ENCODE measurements at regions not wholly inside any gene's neighbourhood (a gene's known extent, or its start where the extent isn't known, plus 50 kb on each side); places are given as distances from the start of the nearest gene placed in this dataset.

DNA sequence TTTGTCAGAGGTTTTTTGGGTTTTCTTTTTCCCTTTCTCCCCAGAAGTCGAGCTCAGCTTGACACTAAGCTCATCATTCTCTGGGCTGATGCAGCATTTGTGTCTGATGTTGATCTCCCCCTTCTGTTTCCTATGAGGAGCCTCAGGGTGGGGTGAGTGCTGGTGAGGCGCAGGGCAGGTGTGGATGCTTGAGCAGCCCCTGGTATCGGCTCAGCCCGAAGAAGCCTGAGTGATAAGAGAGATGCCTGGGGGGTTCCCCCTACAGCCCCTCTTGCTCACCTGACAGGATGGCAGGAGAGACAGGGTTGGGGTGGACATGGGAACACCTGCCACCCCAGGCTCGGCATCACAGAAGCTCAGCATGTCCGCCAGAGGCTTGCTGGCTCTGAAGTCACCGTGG lies 239.0 kb downstream of the RHOU start:
- intact Hi-C loops (cut with DNase I), result no loop called here
- 84 to 87% (median 85%) methylated on average over 7 of the region's 7 CpGs for WGBS, 3 donors
- TF ChIP-seq POLR2A (IDR thresholded peaks at IDR 0.05), result no peak
- TF ChIP-seq, protein P1, sequence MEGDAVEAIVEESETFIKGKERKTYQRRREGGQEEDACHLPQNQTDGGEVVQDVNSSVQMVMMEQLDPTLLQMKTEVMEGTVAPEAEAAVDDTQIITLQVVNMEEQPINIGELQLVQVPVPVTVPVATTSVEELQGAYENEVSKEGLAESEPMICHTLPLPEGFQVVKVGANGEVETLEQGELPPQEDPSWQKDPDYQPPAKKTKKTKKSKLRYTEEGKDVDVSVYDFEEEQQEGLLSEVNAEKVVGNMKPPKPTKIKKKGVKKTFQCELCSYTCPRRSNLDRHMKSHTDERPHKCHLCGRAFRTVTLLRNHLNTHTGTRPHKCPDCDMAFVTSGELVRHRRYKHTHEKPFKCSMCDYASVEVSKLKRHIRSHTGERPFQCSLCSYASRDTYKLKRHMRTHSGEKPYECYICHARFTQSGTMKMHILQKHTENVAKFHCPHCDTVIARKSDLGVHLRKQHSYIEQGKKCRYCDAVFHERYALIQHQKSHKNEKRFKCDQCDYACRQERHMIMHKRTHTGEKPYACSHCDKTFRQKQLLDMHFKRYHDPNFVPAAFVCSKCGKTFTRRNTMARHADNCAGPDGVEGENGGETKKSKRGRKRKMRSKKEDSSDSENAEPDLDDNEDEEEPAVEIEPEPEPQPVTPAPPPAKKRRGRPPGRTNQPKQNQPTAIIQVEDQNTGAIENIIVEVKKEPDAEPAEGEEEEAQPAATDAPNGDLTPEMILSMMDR (IDR thresholded peaks at IDR 0.05), result no peak
- no peak for TF ChIP-seq EP300 (IDR thresholded peaks at IDR 0.05)

DNA sequence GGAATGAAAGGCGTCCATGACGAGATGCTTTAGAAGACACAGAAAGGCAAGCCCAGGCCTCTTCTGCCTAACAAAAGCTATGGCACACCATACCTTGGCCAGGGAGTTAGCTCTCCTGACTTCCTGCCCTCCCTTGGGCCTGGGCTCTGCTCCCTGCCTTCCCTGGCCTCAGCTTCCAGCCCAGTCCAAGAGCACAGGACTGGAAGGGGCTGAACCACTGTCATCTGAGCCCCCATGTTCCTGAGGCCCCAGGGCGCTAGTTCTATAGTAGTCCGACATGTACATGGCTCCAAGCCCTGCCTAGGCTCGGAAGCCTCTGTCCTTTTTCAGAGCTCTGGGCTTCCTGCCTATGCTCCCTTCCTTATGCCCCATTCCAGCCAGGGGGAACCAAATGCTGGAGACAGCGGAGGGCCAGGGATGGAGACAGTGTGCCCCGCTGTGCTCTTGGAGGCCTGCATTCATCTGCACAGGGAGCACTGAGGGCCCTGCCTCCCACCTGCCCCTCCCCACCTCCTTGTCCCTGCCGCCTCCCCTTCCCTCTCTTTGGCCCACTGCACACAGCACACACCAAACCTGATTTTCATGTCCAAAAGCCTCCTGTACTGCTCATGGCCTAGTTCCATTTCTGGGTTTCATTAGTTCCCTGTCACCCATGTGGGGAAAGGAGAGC lies 240.1 kb downstream of the RHOU start:
- 93 to 99% (median 98%) methylated on average over 8 of the region's 8 CpGs for WGBS, 3 donors
- intact Hi-C loops (cut with DNase I), result no loop called here
- TF ChIP-seq POLR2A (IDR thresholded peaks at IDR 0.05) (no peak), EP300 (IDR thresholded peaks at IDR 0.05) (no peak)
- TF ChIP-seq, protein P1 (IDR thresholded peaks at IDR 0.05), result no peak

More for the DNA sequence above, 239.0 kb downstream of the RHOU start:
- Histone ChIP-seq H3K27ac (no peak overlapping the region), H3K4me3 (no peak overlapping the region), H3K4me1 (ENCODE audit: insufficient read depth) (peaks cover 9% of the 10 kb centered on the region), H3K9me3 (no peaks in the 10 kb centered on the region), H3K27me3 (no peaks in the 10 kb centered on the region), H3K36me3 (no peaks in the 10 kb centered on the region)
- peak in 1 of 5 donors; percentile 10 for DNase-seq

DNA sequence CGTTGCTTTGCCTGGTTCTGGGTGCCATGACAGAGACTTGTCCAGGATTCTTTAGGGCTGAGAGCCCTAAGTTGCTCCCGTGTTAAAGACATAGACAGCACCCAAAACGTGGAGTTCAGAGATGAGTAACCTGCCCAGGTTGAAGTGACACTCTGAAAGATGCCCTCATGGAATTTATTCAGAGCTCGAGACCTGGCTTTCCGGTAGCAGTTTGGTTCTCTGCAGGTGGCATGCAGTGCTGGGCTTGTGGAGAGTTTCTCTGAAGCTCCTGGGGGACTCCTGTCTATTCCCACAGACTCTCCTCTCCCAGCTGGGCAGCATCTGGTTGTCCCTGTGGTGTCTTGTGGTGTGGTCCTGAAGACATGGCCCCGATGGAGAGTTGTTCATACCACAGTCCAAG lies 241.0 kb downstream of the RHOU start:
- peaks cover 9% of the 10 kb centered on the region for H3K4me1 ChIP-seq (ENCODE audit: insufficient read depth)
- H3K9me3 ChIP-seq, result no peaks in the 10 kb centered on the region
- intact Hi-C loops (cut with DNase I), result no loop called here
- whole genome bisulfite sequencing, 3 donors, result 78 to 96% (median 86%) methylated on average over 6 of the region's 6 CpGs
- DNase-seq, result peak in 1 of 5 donors; percentile 5
- TF ChIP-seq, protein P1 (IDR thresholded peaks at IDR 0.05), result no peak
- TF ChIP-seq POLR2A (IDR thresholded peaks at IDR 0.05) (no peak), EP300 (IDR thresholded peaks at IDR 0.05) (no peak)
- no peak overlapping the region for H3K4me3 ChIP-seq
- no peaks in the 10 kb centered on the region for H3K27me3 ChIP-seq
- no peak overlapping the region for H3K27ac ChIP-seq
- H3K36me3 ChIP-seq, result no peaks in the 10 kb centered on the region

More for the DNA sequence above, 240.1 kb downstream of the RHOU start:
- no peak overlapping the region for H3K27ac ChIP-seq
- H3K4me3 ChIP-seq, result no peak overlapping the region
- peaks cover 9% of the 10 kb centered on the region for H3K4me1 ChIP-seq (ENCODE audit: insufficient read depth)
- DNase-seq, result peak in 1 of 5 donors; percentile 9
- no peaks in the 10 kb centered on the region for H3K9me3 ChIP-seq
- no peaks in the 10 kb centered on the region for H3K36me3 ChIP-seq
- no peaks in the 10 kb centered on the region for H3K27me3 ChIP-seq

DNA sequence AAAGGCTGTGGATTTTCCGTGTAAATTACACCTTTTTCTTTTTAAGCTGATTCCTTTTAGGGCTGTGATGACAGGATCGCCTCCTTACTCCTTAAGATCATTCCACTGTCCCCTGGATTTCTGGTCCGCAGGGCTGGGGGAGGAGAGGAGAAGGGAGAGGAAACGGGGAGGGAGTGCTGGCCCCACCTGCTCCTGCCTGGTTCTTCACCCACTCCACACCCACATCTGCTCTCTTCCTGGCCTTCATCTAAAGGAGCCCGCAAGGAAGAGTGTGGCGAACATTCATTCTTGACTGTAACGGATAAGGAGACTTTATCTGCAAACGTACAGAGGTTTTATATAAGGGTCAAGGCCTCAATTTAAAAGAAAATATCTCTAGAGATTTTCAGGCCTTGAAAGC lies 242.0 kb downstream of the RHOU start:
- 80 to 90% (median 87%) methylated on average over 8 of the region's 8 CpGs for WGBS, 3 donors
- no peak for TF ChIP-seq EP300 (IDR thresholded peaks at IDR 0.05)
- TF ChIP-seq POLR2A (IDR thresholded peaks at IDR 0.05), result no peak
- TF ChIP-seq, protein P1 (IDR thresholded peaks at IDR 0.05), result no peak
- peaks cover 9% of the 10 kb centered on the region for H3K4me1 ChIP-seq (ENCODE audit: insufficient read depth)
- DNase-seq, result peak in 1 of 5 donors; percentile 7
- H3K9me3 ChIP-seq, result no peaks in the 10 kb centered on the region
- no peaks in the 10 kb centered on the region for H3K27me3 ChIP-seq
- intact Hi-C loops (cut with DNase I), result no loop called here
- no peaks in the 10 kb centered on the region for H3K36me3 ChIP-seq
- no peak overlapping the region for H3K4me3 ChIP-seq
- H3K27ac ChIP-seq, result no peak overlapping the region

Data from ovary (tissue), 7 donors.